ENCODE measurements at regions not wholly inside any gene's neighbourhood (a gene's known extent, or its start where the extent isn't known, plus 50 kb on each side); places are given as distances from the start of the nearest gene placed in this dataset.

DNA sequence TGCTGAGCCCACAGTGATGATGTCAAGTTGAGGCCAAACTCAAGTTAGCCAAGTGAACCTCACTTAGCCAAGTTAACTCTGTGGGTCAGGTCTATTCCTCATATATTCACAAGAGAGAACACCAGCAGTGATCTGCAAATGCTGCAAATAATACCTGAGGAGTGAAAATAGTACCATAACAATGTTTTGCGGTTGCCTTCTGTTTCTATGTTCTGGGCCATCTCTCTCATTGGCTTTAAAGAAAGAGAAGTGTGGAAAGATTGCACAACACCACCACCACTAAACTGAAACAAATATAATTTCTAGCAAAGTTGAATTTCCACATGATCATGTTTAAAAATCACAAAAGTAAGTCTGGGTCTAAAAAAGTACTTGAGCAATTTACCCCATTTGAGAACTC lies 211.1 kb upstream of the GALNT5 start:
- H3K36me3 ChIP-seq, result no peaks in the 10 kb centered on the region
- H3K4me1 ChIP-seq, result no peaks in the 10 kb centered on the region
- no peak for TF ChIP-seq EP300 (IDR thresholded peaks at IDR 0.05)
- TF ChIP-seq POLR2A (IDR thresholded peaks at IDR 0.05), result no peak
- TF ChIP-seq, protein P1, sequence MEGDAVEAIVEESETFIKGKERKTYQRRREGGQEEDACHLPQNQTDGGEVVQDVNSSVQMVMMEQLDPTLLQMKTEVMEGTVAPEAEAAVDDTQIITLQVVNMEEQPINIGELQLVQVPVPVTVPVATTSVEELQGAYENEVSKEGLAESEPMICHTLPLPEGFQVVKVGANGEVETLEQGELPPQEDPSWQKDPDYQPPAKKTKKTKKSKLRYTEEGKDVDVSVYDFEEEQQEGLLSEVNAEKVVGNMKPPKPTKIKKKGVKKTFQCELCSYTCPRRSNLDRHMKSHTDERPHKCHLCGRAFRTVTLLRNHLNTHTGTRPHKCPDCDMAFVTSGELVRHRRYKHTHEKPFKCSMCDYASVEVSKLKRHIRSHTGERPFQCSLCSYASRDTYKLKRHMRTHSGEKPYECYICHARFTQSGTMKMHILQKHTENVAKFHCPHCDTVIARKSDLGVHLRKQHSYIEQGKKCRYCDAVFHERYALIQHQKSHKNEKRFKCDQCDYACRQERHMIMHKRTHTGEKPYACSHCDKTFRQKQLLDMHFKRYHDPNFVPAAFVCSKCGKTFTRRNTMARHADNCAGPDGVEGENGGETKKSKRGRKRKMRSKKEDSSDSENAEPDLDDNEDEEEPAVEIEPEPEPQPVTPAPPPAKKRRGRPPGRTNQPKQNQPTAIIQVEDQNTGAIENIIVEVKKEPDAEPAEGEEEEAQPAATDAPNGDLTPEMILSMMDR (IDR thresholded peaks at IDR 0.05), result no peak
- H3K4me3 ChIP-seq, result no peak overlapping the region
- H3K27me3 ChIP-seq, result no peaks in the 10 kb centered on the region
- H3K27ac ChIP-seq, result no peak overlapping the region
- H3K9me3 ChIP-seq, result no peaks in the 10 kb centered on the region
- no peak for DNase-seq (ENCODE audit: low spot score in 2 of 2)
- 97% methylated on average over 1 of the region's 1 CpG for WGBS, 2 donors

DNA sequence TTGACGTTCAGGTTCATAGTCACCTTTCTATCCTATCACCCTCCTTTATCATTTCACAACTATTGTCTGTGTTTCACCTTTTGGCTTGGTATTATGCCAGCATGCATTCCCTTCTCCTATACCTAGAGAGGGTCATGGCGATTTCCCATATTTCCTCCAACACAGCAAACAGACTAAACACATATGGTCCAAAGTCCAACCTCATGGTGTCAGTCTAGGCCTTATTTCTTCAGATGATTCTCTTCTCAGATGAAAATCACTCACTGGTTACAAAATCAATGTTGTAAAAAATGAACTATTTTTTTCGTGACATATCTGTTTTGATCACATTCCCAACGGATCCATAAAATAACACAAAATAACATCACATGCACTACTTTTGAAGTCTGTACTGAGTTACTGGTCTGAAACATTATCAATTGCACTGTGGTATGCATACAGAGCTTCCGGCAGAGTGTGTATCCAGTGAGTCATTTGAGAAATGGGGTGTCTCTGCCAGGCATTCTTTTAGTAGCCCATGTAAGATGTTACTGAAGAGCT lies 204.8 kb upstream of the GALNT5 start:
- Histone ChIP-seq H3K9me3 (no peaks in the 10 kb centered on the region), H3K4me3 (no peak overlapping the region), H3K36me3 (no peaks in the 10 kb centered on the region), H3K27me3 (no peaks in the 10 kb centered on the region), H3K27ac (peak overlapping the region in 2 of 4 donors; percentile 52 to 63), H3K4me1 (peaks cover 0 to 22% (median 3%) of the 10 kb centered on the region in 4 donors)
- WGBS, 2 donors, result 70% methylated on average over 5 of the region's 5 CpGs
- no peak for DNase-seq (ENCODE audit: low spot score in 2 of 2)
- TF ChIP-seq POLR2A (IDR thresholded peaks at IDR 0.05), result no peak
- TF ChIP-seq EP300 (IDR thresholded peaks at IDR 0.05), result peak in 1 of 2 donors; percentile 15

DNA sequence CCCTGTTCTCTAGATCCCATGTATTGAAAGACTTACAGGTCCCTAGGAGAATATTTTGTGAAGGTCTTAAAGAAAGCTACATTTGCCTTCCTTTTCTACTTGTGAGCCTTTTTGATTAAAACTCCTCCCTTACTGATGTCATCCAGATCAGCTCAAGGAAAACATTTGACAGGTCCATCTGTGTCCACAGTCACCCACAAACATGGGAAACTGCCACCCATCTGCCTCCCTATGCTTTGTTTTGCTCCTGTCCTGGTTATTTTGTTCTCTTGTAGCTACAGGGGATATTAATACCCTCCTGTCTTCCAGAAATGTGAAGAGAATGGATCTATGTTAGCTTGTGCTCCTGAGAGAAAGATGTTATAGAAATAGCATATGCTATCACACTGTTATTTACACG lies 203.6 kb upstream of the GALNT5 start:
- TF ChIP-seq, protein P1 (IDR thresholded peaks at IDR 0.05), result no peak
- TF ChIP-seq EP300 (IDR thresholded peaks at IDR 0.05), result no peak
- no peaks in the 10 kb centered on the region for H3K36me3 ChIP-seq
- peaks cover 0 to 29% (median 3%) of the 10 kb centered on the region in 4 donors for H3K4me1 ChIP-seq
- no peaks in the 10 kb centered on the region for H3K9me3 ChIP-seq
- H3K27ac ChIP-seq, result peak overlapping the region in 2 of 4 donors; percentile 52 to 63
- H3K4me3 ChIP-seq, result no peak overlapping the region
- no peak for DNase-seq (ENCODE audit: low spot score in 2 of 2)
- H3K27me3 ChIP-seq, result no peaks in the 10 kb centered on the region
- WGBS, 2 donors, result 80 to 95% methylated on average over 1 of the region's 1 CpG

DNA sequence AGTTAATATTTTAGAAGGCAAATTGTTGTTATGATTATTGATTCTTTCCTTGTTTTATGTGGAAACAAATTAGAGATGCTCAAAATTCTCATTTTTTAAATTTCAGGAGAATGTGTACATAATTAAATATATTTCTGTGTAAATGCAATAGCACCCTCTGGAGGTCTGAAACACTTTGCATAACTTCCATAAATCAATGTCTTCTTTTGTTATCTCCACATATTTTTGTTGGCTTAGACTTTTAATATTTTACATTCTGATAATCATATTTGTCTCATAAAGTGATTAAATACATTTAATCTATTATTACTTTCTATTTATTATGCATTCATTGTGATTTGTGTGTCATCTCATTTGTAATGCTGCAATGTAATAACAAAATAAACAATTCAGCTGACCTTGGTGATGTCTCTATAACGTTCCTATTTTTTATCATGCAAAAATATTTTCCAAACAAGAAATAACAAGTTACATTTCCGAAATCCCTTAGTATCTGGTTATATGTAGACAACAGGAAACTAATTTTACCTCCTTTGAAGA lies 201.8 kb upstream of the GALNT5 start:
- H3K4me3 ChIP-seq, result peak overlapping the region in 1 of 4 donors; percentile 13
- TF ChIP-seq, protein P1 (IDR thresholded peaks at IDR 0.05), result peak; percentile 37 to 61 (median 46)
- no peak for TF ChIP-seq POLR2A (IDR thresholded peaks at IDR 0.05)
- no peak for TF ChIP-seq EP300 (IDR thresholded peaks at IDR 0.05)
- WGBS, 2 donors, result 5% methylated on average over 2 of the region's 2 CpGs
- H3K36me3 ChIP-seq, result no peaks in the 10 kb centered on the region
- peaks cover 0 to 30% (median 3%) of the 10 kb centered on the region in 4 donors for H3K4me1 ChIP-seq
- H3K27ac ChIP-seq, result peak overlapping the region in 3 of 4 donors; percentile 53 to 71 (median 62)
- no peaks in the 10 kb centered on the region for H3K9me3 ChIP-seq
- no peaks in the 10 kb centered on the region for H3K27me3 ChIP-seq
- DNase-seq (ENCODE audit: low spot score in 2 of 2), result peak in 1 of 2 donors; percentile 50

DNA sequence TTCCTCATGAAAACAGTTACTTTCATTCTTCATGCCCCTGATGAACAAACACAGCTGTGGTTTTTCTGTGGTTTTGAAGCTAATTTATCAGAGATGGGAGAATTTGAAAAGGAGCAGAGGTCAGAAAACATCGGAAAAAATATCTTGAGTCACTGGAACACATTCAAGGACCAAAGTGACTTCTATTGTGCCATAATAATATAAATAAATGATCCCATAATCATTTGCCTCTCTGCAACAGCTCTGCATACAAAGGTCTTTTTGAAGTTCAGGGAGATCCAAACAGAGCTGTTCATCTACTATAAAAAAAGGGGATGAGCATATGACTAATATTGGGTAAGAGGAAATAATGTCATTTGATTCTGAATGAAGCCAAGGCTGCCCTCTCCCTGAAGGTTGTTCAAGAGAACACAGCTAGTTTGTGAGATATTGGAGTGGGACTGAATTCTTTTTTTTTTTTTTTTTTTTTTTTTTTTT lies 201.3 kb upstream of the GALNT5 start:
- Histone ChIP-seq H3K4me3 (peak overlapping the region in 1 of 4 donors; percentile 13), H3K27me3 (no peaks in the 10 kb centered on the region), H3K36me3 (no peaks in the 10 kb centered on the region), H3K27ac (peak overlapping the region in 3 of 4 donors; percentile 62 to 77 (median 71)), H3K9me3 (no peaks in the 10 kb centered on the region), H3K4me1 (peaks cover 0 to 30% (median 3%) of the 10 kb centered on the region in 4 donors)
- TF ChIP-seq POLR2A (IDR thresholded peaks at IDR 0.05) (no peak), EP300 (IDR thresholded peaks at IDR 0.05) (peak in 1 of 2 donors; percentile 60)
- TF ChIP-seq, protein P1 (IDR thresholded peaks at IDR 0.05), result no peak
- DNase-seq (ENCODE audit: low spot score in 2 of 2), result peak in 1 of 2 donors; percentile 8
- 6 to 7% methylated on average over 1 of the region's 1 CpG for whole genome bisulfite sequencing, 2 donors

Measured in tibial nerve (tissue), 4 donors.